Activated T-cell treated with anti-CD3 and anti-CD28 coated beads for 4 hours (primary cell): ENCODE measurements at regions not wholly inside any gene's neighbourhood (a gene's known extent, or its start where the extent isn't known, plus 50 kb on each side); places are given as distances from the start of the nearest gene placed in this dataset.

Experiments used
- DNase-seq: peaks from one replicate; pipeline ENCODE4 v3.0.0-alpha.2; 2020

- DNase-seq: no peak
Measured at GRCh38 chr2:191565120-191565519, 112.8 kb upstream of the NABP1 start.

- DNase-seq: no peak
Measured at GRCh38 chr2:191565647-191566198, 112.2 kb upstream of the NABP1 start.

- DNase-seq: peak; percentile 61
Measured at GRCh38 chr2:191566344-191566743, 111.6 kb upstream of the NABP1 start.

DNA sequence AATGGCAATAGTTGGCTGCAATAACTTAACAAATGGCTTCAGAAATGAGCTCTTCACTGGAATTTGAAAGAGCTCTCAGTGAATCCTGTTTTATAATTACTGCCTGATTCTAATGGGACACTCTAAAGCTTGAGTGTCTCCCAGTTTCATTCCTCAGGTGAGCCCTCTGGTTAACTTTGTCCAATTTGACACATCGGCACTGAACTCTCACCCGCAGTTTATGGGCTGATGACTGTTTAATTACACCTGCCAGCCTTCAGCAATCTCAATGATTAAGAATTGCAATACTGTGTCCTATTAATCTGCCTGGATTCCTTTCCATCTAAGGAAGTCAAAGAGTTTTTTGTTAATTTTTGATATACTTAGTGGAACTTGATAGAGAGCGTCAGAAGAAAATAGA, 110.7 kb upstream of the NABP1 start:
- no peak for DNase-seq

DNA sequence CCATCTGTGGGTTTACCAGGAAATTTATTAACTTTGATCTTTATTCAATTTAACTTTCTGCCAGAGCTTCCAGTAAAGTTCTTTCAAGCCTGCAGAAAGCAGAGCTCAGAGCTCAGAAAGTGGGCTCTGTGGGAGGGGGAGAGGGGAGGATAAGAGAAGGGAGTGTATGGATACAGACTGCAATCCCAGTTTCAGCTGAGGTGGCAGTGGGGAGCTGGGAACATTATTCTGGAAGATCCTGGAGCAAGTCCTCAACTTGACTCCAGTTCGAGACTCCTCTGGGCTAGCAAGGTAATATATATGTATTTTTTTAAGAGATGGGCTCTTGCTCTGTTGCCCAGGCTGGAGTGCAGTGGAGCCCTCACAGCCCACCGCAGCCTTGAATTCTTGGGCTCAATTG, 108.9 kb upstream of the NABP1 start:
- no peak for DNase-seq

DNA sequence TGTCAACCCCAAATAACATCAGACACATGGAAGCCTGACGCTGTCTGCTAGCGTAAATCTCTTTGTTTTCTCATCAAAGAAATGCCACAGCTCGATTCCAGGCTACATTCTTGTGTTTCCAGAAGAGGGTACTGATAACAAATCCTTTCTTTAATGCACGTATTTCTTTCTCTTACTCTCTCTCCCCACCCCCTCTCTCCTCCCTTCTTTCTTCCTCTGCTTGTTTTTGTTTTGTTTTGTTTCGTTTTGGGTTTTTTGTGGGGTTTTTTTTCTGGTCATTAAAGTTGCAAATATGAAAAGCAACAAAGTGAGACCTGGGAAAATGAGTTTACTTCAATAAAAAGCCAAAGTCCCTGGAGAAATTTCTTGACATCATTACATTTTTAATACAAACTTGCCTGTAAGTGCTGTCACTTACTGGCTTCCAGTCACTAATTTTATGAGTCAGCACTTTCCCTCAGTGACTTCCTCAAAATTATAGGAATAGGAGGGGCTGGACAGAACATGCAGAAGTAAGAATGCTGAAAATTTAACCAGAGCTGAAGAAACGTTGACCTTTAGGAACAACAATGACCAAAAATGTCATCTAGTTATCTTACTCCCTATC, 106.7 kb upstream of the NABP1 start:
- DNase-seq: peak; percentile 11

- no peak for DNase-seq
Measured at GRCh38 chr2:191572319-191572718, 105.6 kb upstream of the NABP1 start.

- DNase-seq: no peak
Measured at GRCh38 chr2:191573216-191573615, 104.7 kb upstream of the NABP1 start.

DNA sequence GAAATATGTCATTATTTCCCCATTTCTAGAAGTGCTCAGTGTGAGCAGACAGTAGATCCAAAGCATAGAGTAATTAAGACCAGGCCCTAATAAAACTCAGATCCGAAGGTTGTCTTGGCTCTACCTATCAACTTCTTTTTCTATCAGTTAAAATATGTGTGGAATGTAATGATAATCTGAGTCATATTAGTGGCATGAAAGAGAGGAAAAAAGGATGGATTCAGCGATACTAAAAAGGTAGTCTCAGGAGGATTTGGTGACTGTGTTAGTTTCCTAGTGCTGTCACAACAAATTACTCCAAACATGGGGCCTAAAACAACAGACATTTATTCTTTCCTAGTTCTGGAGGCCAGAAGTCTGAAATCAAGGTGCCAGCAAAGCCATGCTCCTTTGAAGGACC, 103.7 kb upstream of the NABP1 start:
- DNase-seq: no peak

DNA sequence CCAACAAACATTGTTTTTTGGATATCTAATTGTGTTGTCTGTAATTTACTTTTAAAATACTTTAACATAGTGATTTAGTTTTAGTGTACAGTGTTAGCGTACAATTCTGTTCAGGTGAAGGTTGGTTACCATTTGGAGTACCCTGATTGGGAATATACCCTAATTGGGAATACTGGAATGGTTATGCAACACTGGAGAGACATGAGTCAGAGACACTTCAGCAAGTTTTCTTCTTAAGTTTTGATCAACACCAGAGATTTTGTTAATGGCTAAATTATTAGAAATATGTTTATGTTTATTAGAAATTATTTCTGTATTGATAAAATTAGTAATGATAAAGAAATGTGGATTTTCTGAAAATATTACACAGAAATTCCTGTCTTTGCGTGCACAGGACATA, 100.3 kb upstream of the NABP1 start:
- DNase-seq: no peak

- DNase-seq: no peak
Measured at GRCh38 chr2:191578031-191578430, 99.9 kb upstream of the NABP1 start.

DNA sequence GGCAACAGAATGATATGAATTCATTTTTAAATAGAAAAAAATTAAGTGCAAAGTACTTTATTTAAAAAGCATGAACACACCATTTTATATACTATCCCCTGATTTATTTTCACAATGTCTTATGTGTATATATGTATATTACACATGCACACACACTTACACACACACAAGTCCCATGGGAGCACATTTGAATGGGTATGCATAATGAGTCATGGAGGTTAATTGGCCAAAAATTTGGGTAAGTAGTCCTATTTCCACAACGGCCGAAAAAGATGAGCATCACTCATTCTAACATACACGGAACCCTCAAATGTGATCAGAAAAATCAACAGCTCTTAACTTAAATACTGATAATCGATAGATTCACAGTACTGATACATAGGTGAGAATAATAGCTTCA, 97.4 kb upstream of the NABP1 start:
- DNase-seq: no peak

DNA sequence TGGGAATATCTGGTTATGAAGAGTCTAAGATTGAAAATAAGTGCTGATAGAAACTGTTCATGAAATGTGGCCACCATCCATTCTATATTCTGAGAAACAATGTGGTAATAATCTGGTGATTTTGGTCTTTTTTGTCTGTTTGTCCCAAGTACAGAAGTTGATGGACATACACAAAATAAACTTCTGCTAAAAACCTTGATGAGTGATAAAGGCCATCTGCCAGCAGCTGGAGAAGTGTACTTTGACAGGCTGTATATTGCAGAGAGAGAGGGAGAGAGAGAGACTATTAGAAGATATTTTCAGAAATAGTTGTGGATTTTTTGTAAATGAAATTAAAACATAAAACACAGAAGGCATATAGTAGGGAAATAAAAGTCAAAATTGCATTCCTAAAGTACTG, 96.9 kb upstream of the NABP1 start:
- DNase-seq: no peak

- DNase-seq: no peak
Measured at GRCh38 chr2:191582355-191582754, 95.6 kb upstream of the NABP1 start.

- DNase-seq: no peak
Measured at GRCh38 chr2:191591025-191591424, 86.9 kb upstream of the NABP1 start.

- DNase-seq: no peak
Measured at GRCh38 chr2:191593622-191594385, 84.1 kb upstream of the NABP1 start.

DNA sequence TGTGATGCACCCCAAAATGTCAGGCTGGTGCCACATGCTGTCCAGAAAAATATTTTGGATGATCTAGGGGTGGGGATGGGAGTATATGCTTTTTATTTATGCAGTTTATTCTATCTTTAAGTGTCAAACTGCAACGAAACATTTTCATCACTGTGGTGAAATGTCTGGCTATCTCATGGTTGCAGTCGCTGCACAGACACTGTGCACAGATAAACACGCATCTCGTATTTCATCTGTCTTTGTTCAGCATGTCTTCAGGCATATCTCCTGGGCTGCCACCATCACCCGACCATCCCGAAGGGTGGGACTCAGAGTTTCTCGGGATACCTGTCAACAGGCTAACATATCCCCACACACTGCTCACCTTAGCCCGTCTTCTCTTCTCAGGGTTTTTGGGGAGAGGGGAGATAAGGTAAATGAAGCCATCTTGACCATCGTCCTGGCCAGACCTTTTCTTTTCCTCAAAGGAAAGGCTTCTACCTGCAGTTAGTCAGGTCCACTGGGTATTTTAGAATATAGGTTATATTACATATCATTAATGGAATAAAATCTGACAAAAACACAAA, 80.7 kb upstream of the NABP1 start:
- no peak for DNase-seq

GRCh38 chr2:191598296-191598695, 79.6 kb upstream of the NABP1 start:
- no peak for DNase-seq

GRCh38 chr2:191601060-191601459, 76.9 kb upstream of the NABP1 start:
- DNase-seq: no peak

DNA sequence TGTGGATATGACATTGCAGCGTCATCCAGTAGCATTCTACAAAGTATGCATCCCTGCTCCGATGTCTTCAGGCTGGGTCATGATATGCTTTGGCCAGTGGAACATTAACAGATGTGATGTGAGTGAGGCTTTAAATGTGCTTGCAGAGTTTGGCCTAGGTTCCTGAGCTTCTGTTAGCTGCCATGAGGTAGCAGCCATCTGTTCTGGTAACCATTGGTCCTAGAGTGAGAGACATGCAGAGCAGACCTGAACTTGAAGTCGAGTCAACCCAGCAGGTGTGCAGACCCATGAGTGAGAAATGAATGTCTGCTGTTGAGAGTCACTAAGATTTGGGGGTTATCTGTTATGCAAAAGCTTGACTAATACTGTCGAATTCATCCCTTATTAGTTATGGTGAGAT, 73.8 kb upstream of the NABP1 start:
- no peak for DNase-seq

DNA sequence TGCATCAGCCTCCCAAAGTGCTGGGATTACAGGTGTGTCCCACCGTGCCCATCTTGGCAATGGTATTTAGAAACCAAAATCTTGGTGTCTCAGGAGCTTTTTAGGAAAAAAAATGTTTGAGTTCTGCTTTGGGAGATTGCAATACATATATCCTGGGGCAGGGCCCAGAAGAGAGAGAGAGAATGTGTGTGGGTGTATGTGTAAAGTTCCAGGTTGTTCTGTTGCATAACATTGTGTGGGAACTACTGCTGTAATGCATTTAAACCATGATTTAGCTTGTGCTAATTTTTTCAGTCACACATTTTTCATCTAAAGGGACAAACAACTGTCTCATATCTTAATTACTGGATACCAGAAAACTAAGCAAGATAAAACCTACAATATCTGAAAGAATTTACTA, 70.8 kb upstream of the NABP1 start:
- DNase-seq: no peak

GRCh38 chr2:191610756-191611155, 67.2 kb upstream of the NABP1 start:
- no peak for DNase-seq

DNA sequence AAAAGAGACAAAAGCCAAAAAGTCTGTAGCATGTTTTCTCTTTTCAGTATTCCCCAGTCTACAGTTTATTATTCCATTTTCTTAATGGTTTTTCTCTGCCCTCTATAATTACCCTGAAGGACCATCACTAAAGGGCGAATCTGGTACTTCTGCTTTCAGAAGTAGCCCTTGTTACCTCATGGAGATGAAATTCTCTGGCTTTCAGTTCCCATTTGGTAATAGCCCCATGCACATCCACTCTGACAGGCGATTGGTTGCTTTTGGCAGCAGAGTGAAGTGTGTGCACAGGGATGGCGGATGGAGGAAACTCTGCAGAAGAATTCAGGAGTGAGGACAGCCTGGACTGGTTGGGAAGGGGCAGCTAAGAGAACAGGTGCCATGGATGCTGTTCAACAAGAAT, 66.3 kb upstream of the NABP1 start:
- no peak for DNase-seq

DNA sequence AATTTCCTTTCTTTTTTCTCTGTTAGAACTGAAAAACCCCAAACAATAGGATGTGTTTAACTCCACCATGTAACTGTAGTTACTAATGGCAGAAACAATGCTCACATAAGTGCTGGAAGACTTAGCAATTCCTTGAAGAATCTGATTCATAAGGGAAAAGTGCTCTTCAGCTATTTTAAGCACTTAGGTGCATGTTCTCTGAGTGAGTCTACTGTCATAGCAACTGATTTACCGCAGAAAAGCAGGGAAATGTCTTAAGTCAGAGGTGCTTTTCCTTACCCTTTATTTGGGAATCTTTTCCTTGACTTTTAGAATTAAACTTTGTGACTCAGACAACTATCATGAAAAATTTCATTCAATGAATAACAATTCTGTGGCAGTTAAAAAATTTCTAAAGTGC, 65.4 kb upstream of the NABP1 start:
- no peak for DNase-seq
